IMR-90 (cell line): ENCODE measurements at regions not wholly inside any gene's neighbourhood (a gene's known extent, or its start where the extent isn't known, plus 50 kb on each side); places are given as distances from the start of the nearest gene placed in this dataset.

Experiments
- ATAC-seq: fragments of 200-7000 bp; cut with Tn5 transposase; 2 replicates; pipeline ENCODE4 v1.9.1; 2020; ENCODE audit warnings: low read depth, mild to moderate bottlenecking, moderate library complexity
- BruUV-seq: library from RNA; stranded (reverse); fragments of 400-500 nt; replicated peaks from 2 replicates; lab custom pipeline; 2021; lab: Mats Ljungman, UMichigan
- CTCF ChIA-PET: fragments of 300-600 bp; formaldehyde crosslinking; extraction: SDS; loops from one replicate; lab custom pipeline; 2021; ENCODE audit warnings: antibody characterized with exemption; lab: Yijun Ruan, JAX
- POLR2A ChIA-PET: fragments of 300-600 bp; sonication (Branson Sonifier 250); formaldehyde crosslinking; loops from one replicate; lab custom pipeline; 2022; ENCODE audit warnings: antibody characterized with exemption; ENCODE audit not compliant: unreplicated experiment; lab: Charles Lee
- DNase-seq: peaks from one replicate; pipeline ENCODE4 v3.0.0; 2013
- H2AFZ ChIP-seq: replicated peaks from 2 replicates; pipeline ENCODE3; 2013; ENCODE audit warnings: low read length, mild to moderate bottlenecking; ENCODE audit not compliant: poor library complexity
- H2AK5ac ChIP-seq: 2 replicates; pipeline ENCODE4 v1.6.1; 2013; ENCODE audit warnings: low read depth, low read length, inconsistent platforms
- H2AK9ac ChIP-seq: replicated peaks from 2 replicates; pipeline ENCODE3; 2013; ENCODE audit warnings: mild to moderate bottlenecking, low read depth, low read length, moderate library complexity; ENCODE audit not compliant: poor library complexity
- H2BK120ac ChIP-seq: 2 replicates; pipeline ENCODE4 v1.6.1; 2013; ENCODE audit warnings: low read depth, low read length, inconsistent platforms
- H2BK15ac ChIP-seq: 3 replicates; pipeline ENCODE4 v1.6.1; 2013; ENCODE audit warnings: low read depth, low read length, inconsistent platforms
- H2BK20ac ChIP-seq: 2 replicates; pipeline ENCODE4 v1.6.1; 2013; ENCODE audit warnings: low read depth, mild to moderate bottlenecking, inconsistent platforms, low read length, moderate library complexity
- H2BK5ac ChIP-seq: 2 replicates; pipeline ENCODE4 v1.6.1; 2013; ENCODE audit warnings: mild to moderate bottlenecking, low read depth, low read length, inconsistent platforms; ENCODE audit not compliant: poor library complexity, severe bottlenecking
- H3K14ac ChIP-seq: replicated peaks from 2 replicates; pipeline ENCODE4 v1.6.1; 2013; ENCODE audit warnings: low read depth, low read length, inconsistent platforms
- H3K18ac ChIP-seq: 2 replicates; pipeline ENCODE4 v1.6.1; 2013; ENCODE audit warnings: low read depth, low read length, control low read depth
- H3K23ac ChIP-seq: 2 replicates; pipeline ENCODE4 v1.6.1; 2013; ENCODE audit warnings: low read depth, low read length, inconsistent platforms
- H3K27ac ChIP-seq: 2 replicates; pipeline ENCODE4 v1.5.1; 2013; ENCODE audit warnings: mild to moderate bottlenecking, control low read depth, low read length; ENCODE audit not compliant: insufficient read depth
- H3K27me3 ChIP-seq: 2 replicates; pipeline ENCODE4 v1.6.1; 2013; ENCODE audit warnings: low read length; ENCODE audit not compliant: control insufficient read depth, insufficient read depth
- H3K36me3 ChIP-seq: 2 replicates; pipeline ENCODE4 v1.6.1; 2013; ENCODE audit warnings: low read length, mixed read lengths; ENCODE audit not compliant: control insufficient read depth, insufficient read depth
- H3K4ac ChIP-seq: 2 replicates; pipeline ENCODE4 v1.6.1; 2013; ENCODE audit warnings: low read depth, low read length, inconsistent platforms
- H3K4me1 ChIP-seq: 2 replicates; pipeline ENCODE4 v1.6.1; 2013; ENCODE audit warnings: low read length, mixed read lengths; ENCODE audit not compliant: control insufficient read depth, insufficient read depth
- H3K4me2 ChIP-seq: 2 replicates; pipeline ENCODE4 v1.6.1; 2013; ENCODE audit warnings: low read depth, mild to moderate bottlenecking, control low read depth, low read length, moderate library complexity
- H3K4me3 ChIP-seq: 2 replicates; pipeline ENCODE4 v1.5.1; 2013; ENCODE audit warnings: low read depth, mild to moderate bottlenecking, control low read depth, low read length, moderate library complexity; ENCODE audit not compliant: insufficient read depth
- H3K56ac ChIP-seq: 2 replicates; pipeline ENCODE4 v1.6.1; 2013; ENCODE audit warnings: low read length, inconsistent platforms; ENCODE audit not compliant: insufficient read depth; ENCODE audit errors: extremely low read depth
- H3K79me1 ChIP-seq, 2 experiments: 2 replicates each; pipeline ENCODE4 v1.6.1; 2013; ENCODE audit warnings: low read length in 2 of 2, inconsistent platforms in 1 of 2, low read depth in 1 of 2
- H3K9ac ChIP-seq: 2 replicates; pipeline ENCODE4 v1.6.1; 2013; ENCODE audit warnings: low read depth, low read length, control low read depth
- H3K9me1 ChIP-seq: 2 replicates; pipeline ENCODE4 v1.6.1; 2013; ENCODE audit warnings: low read length, inconsistent platforms; ENCODE audit not compliant: insufficient read depth
- H3K9me3 ChIP-seq: 2 replicates; pipeline ENCODE4 v1.6.1; 2013; ENCODE audit warnings: low read length; ENCODE audit not compliant: control insufficient read depth, insufficient read depth
- H4K20me1 ChIP-seq: 2 replicates; pipeline ENCODE4 v1.6.1; 2013; ENCODE audit warnings: low read length, inconsistent platforms; ENCODE audit not compliant: insufficient read depth
- H4K5ac ChIP-seq: 2 replicates; pipeline ENCODE4 v1.6.1; 2013; ENCODE audit warnings: mild to moderate bottlenecking, low read depth, low read length, control low read depth
- H4K8ac ChIP-seq, 2 experiments: 2 replicates each; pipeline ENCODE4 v1.6.1; 2013; ENCODE audit warnings: low read depth in 2 of 2, low read length in 2 of 2, control low read depth in 1 of 2, inconsistent platforms in 1 of 2
- H4K91ac ChIP-seq: 2 replicates; pipeline ENCODE4 v1.6.1; 2013; ENCODE audit warnings: low read depth, low read length, inconsistent platforms; ENCODE audit not compliant: insufficient read depth
- BHLHE40 ChIP-seq: fragments of 150-350 bp; IDR thresholded peaks from 2 replicates; pipeline ENCODE4 v1.6.1; 2016; ENCODE audit warnings: mild to moderate bottlenecking, low read depth, low read length
- CEBPB ChIP-seq: IDR thresholded peaks from 2 replicates; pipeline ENCODE4 v1.6.1; 2012; ENCODE audit warnings: low read depth, low read length, improper control_type of control experiment
- FOS ChIP-seq: fragments of 150-350 bp; IDR thresholded peaks from 2 replicates; pipeline ENCODE4 v1.6.1; 2016; ENCODE audit warnings: low read depth, low read length
- RCOR1 ChIP-seq: IDR thresholded peaks from 2 replicates; pipeline ENCODE4 v1.6.1; 2012; ENCODE audit warnings: mild to moderate bottlenecking, low read length, improper control_type of control experiment; ENCODE audit not compliant: insufficient replicate concordance
- WGBS, 2 experiments: methylation state at CpG; one replicate each; pipeline versions ENCODE4 v1.1.5 to v1.1.7; 2013; ENCODE audit warnings: missing lambda C conversion rate in 2 of 2; ENCODE audit not compliant: insufficient read length in 1 of 2; ENCODE audit errors: extremely low coverage in 2 of 2; 5-methylcytosine and 5-hydroxymethylcytosine counted together
- dilution Hi-C: fragments of 300-500 bp; cut with HindIII; formaldehyde crosslinking; loops from one replicate; pipeline ENCODE4 v1.14.3; 2018; ENCODE audit warnings: low sequenced_read_pairs; ENCODE audit not compliant: unreplicated experiment
- in situ Hi-C: fragments of 300-500 bp; cut with MboI; formaldehyde crosslinking; loops from 3 replicates; pipeline ENCODE4 v1.14.3; 2019; ENCODE audit warnings: low sequenced_read_pairs, inconsistent platforms, mixed read lengths
- intact Hi-C: fragments of 100-400 bp; cut with micrococcal nuclease; formaldehyde crosslinking; loops from 2 replicates; pipeline ENCODE4 v1.10.0; 2022

DNA sequence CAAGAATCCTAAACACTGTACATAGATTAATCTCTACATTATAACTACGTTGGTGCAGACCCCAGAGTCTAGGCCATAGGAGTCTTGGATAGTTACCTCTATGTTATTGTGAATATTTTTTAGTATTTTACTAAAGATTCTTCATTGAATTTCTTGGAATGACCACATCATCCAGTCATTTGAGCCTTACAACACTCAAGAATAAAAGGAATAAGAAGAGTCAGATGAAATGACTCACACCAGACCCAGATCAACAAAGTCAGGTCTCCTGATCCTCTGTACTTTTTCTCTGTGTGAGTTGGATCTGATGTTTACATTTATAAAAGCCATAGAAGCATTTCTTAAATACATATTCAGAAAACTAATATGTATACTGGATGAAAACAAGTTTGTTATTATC is 179.2 kb upstream of the ARHGAP20 start:
- H2BK20ac ChIP-seq = no peak overlapping the region
- H3K27me3 ChIP-seq = no peaks in the 10 kb centered on the region
- peak; percentile 89 for DNase-seq
- no peak overlapping the region for H3K4me3 ChIP-seq
- H3K9ac ChIP-seq = no peak overlapping the region
- H4K20me1 ChIP-seq = no peaks in the 10 kb centered on the region
- H3K79me1 ChIP-seq = no peaks in the 10 kb centered on the region
- H3K14ac ChIP-seq = no peak overlapping the region
- CTCF ChIA-PET = no interaction called here
- H3K4ac ChIP-seq = no peak overlapping the region
- H3K4me2 ChIP-seq = 0 out of 2 replicates have a peak overlapping the region, but pooled peaks have one; percentile 23
- peak; percentile 94 for ATAC-seq
- no peak overlapping the region for H4K8ac ChIP-seq
- no peak overlapping the region for H4K5ac ChIP-seq
- no peak overlapping the region for H2AK5ac ChIP-seq
- TF ChIP-seq FOS (peak; percentile 70), CEBPB (peak; percentile 42; the same call in 1 of the 2 replicates), RCOR1 (no peak), BHLHE40 (peak; percentile 34; the same call in 1 of the 2 replicates)
- H3K4me1 ChIP-seq = peaks cover 7% of the 10 kb centered on the region
- peak overlapping the region; percentile 87 for H2BK5ac ChIP-seq
- H3K27ac ChIP-seq = peak overlapping the region; percentile 56; the same call in 1 of the 2 replicates
- H3K9me3 ChIP-seq = no peaks in the 10 kb centered on the region
- no peak overlapping the region for H2BK120ac ChIP-seq
- WGBS, 2 experiments = no CpG with 5 or more reads among the region's 1 CpG
- no peaks in the 10 kb centered on the region for H3K36me3 ChIP-seq
- H2BK15ac ChIP-seq = no peak overlapping the region
- in situ Hi-C loops (no loop called here), dilution Hi-C loops (no loop called here), intact Hi-C loops (no loop called here)
- H2AFZ ChIP-seq = no peak overlapping the region
- H3K23ac ChIP-seq = no peak overlapping the region
- POLR2A ChIA-PET = no interaction called here
- H4K91ac ChIP-seq = no peak overlapping the region
- H3K56ac ChIP-seq = no peak overlapping the region
- no peak overlapping the region for H2AK9ac ChIP-seq
- no TSS peak for BruUV-seq
- H3K18ac ChIP-seq = no peak overlapping the region
- H3K9me1 ChIP-seq = peaks cover 2% of the 10 kb centered on the region
